Liver (tissue), 8 donors: ENCODE measurements at regions not wholly inside any gene's neighbourhood (a gene's known extent, or its start where the extent isn't known, plus 50 kb on each side); places are given as distances from the start of the nearest gene placed in this dataset.

Source experiments
- DNase-seq: peaks from one replicate; pipeline ENCODE4 v3.0.0-alpha.2; 2017; ENCODE audit warnings: low spot score
- H3K27ac ChIP-seq, 2 donors: one replicate each; pipeline ENCODE4 v1.7.0; 2013; ENCODE audit warnings: inconsistent platforms in 2 of 2, low read length in 2 of 2, control low read depth in 1 of 2, low read depth in 1 of 2, mild to moderate bottlenecking in 1 of 2
- H3K27me3 ChIP-seq, 4 donors: one replicate each; pipeline versions ENCODE4 v1.6.1 to v1.7.0; 2013; ENCODE audit warnings: low read length in 3 of 4, inconsistent platforms in 1 of 4, mild to moderate bottlenecking in 1 of 4, moderate library complexity in 1 of 4; ENCODE audit not compliant: control insufficient read depth in 4 of 4, insufficient read depth in 4 of 4
- H3K36me3 ChIP-seq, 4 donors: one replicate each; pipeline versions ENCODE4 v1.6.1 to v1.7.0; 2013; ENCODE audit warnings: low read length in 3 of 4, mild to moderate bottlenecking in 3 of 4, low read depth in 1 of 4, moderate library complexity in 1 of 4; ENCODE audit not compliant: control insufficient read depth in 4 of 4, insufficient read depth in 3 of 4
- H3K4me1 ChIP-seq, 4 donors: one replicate each; pipeline versions ENCODE4 v1.6.1 to v1.7.0; 2013; ENCODE audit warnings: low read length in 3 of 4, mild to moderate bottlenecking in 3 of 4, moderate library complexity in 1 of 4; ENCODE audit not compliant: control insufficient read depth in 4 of 4, insufficient read depth in 4 of 4
- H3K4me3 ChIP-seq, 3 donors: one replicate each; pipeline versions ENCODE4 v1.6.1 to v1.7.0; 2013; ENCODE audit warnings: low read length in 3 of 3, control low read depth in 1 of 3, low read depth in 1 of 3, mild to moderate bottlenecking in 1 of 3
- H3K9ac ChIP-seq, 2 donors: one replicate each; pipeline ENCODE4 v1.7.0; 2013; ENCODE audit warnings: low read length in 2 of 2, mild to moderate bottlenecking in 2 of 2, moderate library complexity in 2 of 2, control low read depth in 1 of 2, low read depth in 1 of 2
- H3K9me3 ChIP-seq, 4 donors: one replicate each; pipeline versions ENCODE4 v1.6.1 to v1.7.0; 2013; ENCODE audit warnings: low read length in 3 of 4; ENCODE audit not compliant: control insufficient read depth in 4 of 4
- ATF3 ChIP-seq: IDR thresholded peaks from 2 replicates; pipeline ENCODE4 v1.6.1; 2016; ENCODE audit warnings: antibody characterized with exemption
- CTCF ChIP-seq: fragments of 150-350 bp; IDR thresholded peaks from 2 replicates; pipeline ENCODE4 v1.5.1; 2017; ENCODE audit warnings: improper control_type of control experiment, low read depth, low read length; ENCODE audit not compliant: missing input control
- EGR1 ChIP-seq, 2 donors: IDR thresholded peaks; 2 replicates each; pipeline ENCODE4 v1.6.1; 2016 to 2018; ENCODE audit warnings: antibody characterized with exemption in 2 of 2, low read depth in 2 of 2
- FOXA1 ChIP-seq: IDR thresholded peaks from 2 replicates; pipeline ENCODE4 v1.6.1; 2016; ENCODE audit warnings: antibody characterized with exemption
- FOXA2 ChIP-seq: IDR thresholded peaks from 2 replicates; pipeline ENCODE4 v1.6.1; 2016; ENCODE audit warnings: antibody characterized with exemption
- GABPA ChIP-seq, 2 donors: IDR thresholded peaks in 1 of 2; conservative IDR thresholded peaks in 1 of 2; 2 replicates each; pipeline ENCODE4 v1.6.1; 2016; ENCODE audit warnings: antibody characterized with exemption in 2 of 2, mild to moderate bottlenecking in 1 of 2, moderate library complexity in 1 of 2
- HNF4A ChIP-seq, 2 donors: conservative IDR thresholded peaks; 2 replicates each; pipeline ENCODE4 v1.6.1; 2016; ENCODE audit warnings: antibody characterized with exemption in 2 of 2, mild to moderate bottlenecking in 2 of 2
- HNF4G ChIP-seq: IDR thresholded peaks from 2 replicates; pipeline ENCODE4 v1.6.1; 2016; ENCODE audit warnings: antibody characterized with exemption
- JUND ChIP-seq, 2 donors: IDR thresholded peaks; 2 replicates each; pipeline ENCODE4 v1.6.1; 2016; ENCODE audit warnings: antibody characterized with exemption in 2 of 2
- MAX ChIP-seq: IDR thresholded peaks from 2 replicates; pipeline ENCODE4 v1.6.1; 2016; ENCODE audit warnings: antibody characterized with exemption
- NR2F2 ChIP-seq: IDR thresholded peaks from 2 replicates; pipeline ENCODE4 v1.6.1; 2016; ENCODE audit warnings: antibody characterized with exemption
- RAD21 ChIP-seq, 2 donors: IDR thresholded peaks; 2 replicates each; pipeline ENCODE4 v1.6.1; 2016; ENCODE audit warnings: antibody characterized with exemption in 2 of 2, mild to moderate bottlenecking in 2 of 2
- REST ChIP-seq: IDR thresholded peaks from 2 replicates; pipeline ENCODE4 v1.6.1; 2016; ENCODE audit warnings: antibody characterized with exemption, mild to moderate bottlenecking
- RXRA ChIP-seq, 2 donors: IDR thresholded peaks; 2 replicates each; pipeline ENCODE4 v1.6.1; 2017 to 2018; ENCODE audit warnings: antibody characterized with exemption in 2 of 2, mild to moderate bottlenecking in 1 of 2
- SP1 ChIP-seq: IDR thresholded peaks from 2 replicates; pipeline ENCODE4 v1.6.1; 2018; ENCODE audit warnings: antibody characterized with exemption, mild to moderate bottlenecking
- TAF1 ChIP-seq: conservative IDR thresholded peaks from 2 replicates; pipeline ENCODE4 v1.6.1; 2016; ENCODE audit warnings: antibody characterized with exemption, mild to moderate bottlenecking
- YY1 ChIP-seq: IDR thresholded peaks from 2 replicates; pipeline ENCODE4 v1.6.1; 2016; ENCODE audit warnings: antibody characterized with exemption, mild to moderate bottlenecking
- ZBTB33 ChIP-seq: IDR thresholded peaks from 2 replicates; pipeline ENCODE4 v1.6.1; 2016; ENCODE audit warnings: antibody characterized with exemption
- WGBS: extraction: QIAGEN DNeasy Blood & Tissue Kit; methylation state at CpG from one replicate; pipeline ENCODE4 v1.1.7; 2013; 5-methylcytosine and 5-hydroxymethylcytosine counted together
- donor health status: healthy.
- donor health status: healthy.
- donor health status: healthy.
- donor health status: healthy.
- donor health status: healthy.

GRCh38 chr4:65190780-65191179 is 479.5 kb downstream of the EPHA5 start (continued):
- no peak for TF ChIP-seq ZBTB33

- Histone ChIP-seq H3K9me3 (no peaks in the 10 kb centered on the region), H3K4me1 (no peaks in the 10 kb centered on the region), H3K27ac (no peak overlapping the region), H3K27me3 (no peaks in the 10 kb centered on the region), H3K9ac (no peak overlapping the region), H3K36me3 (no peaks in the 10 kb centered on the region), H3K4me3 (no peak overlapping the region)
- WGBS: 60% methylated on average over 5 of the region's 5 CpGs
- no peak for DNase-seq
- TF ChIP-seq TAF1: no peak
- TF ChIP-seq FOXA2: no peak
- TF ChIP-seq SP1: no peak
- no peak for TF ChIP-seq HNF4A (conservative IDR thresholded peaks at IDR 0.05)
- no peak for TF ChIP-seq NR2F2
- TF ChIP-seq ZBTB33: no peak
- no peak for TF ChIP-seq CTCF
- no peak for TF ChIP-seq FOXA1
- no peak for TF ChIP-seq YY1
- TF ChIP-seq REST: no peak
- TF ChIP-seq HNF4G: no peak
- no peak for TF ChIP-seq ATF3
- no peak for TF ChIP-seq GABPA (IDR thresholded peaks at IDR 0.05 in 1 of 2, conservative IDR thresholded peaks at IDR 0.05 in 1 of 2)
- TF ChIP-seq RXRA (IDR thresholded peaks at IDR 0.05): no peak
- no peak for TF ChIP-seq MAX
- TF ChIP-seq EGR1 (IDR thresholded peaks at IDR 0.05; ENCODE audit: low read depth in 2 of 2): no peak
- TF ChIP-seq RAD21 (IDR thresholded peaks at IDR 0.05): no peak
- no peak for TF ChIP-seq JUND (IDR thresholded peaks at IDR 0.05)
These were observed 494.7 kb downstream of the EPHA5 start for GRCh38 chr4:65175585-65175984.
